IMR-90 (cell line): ENCODE measurements at regions not wholly inside any gene's neighbourhood (a gene's known extent, or its start where the extent isn't known, plus 50 kb on each side); places are given as distances from the start of the nearest gene placed in this dataset.

Source experiments
- ATAC-seq: fragments of 200-7000 bp; cut with Tn5 transposase; 2 replicates; pipeline ENCODE4 v1.9.1; 2020; ENCODE audit warnings: low read depth, mild to moderate bottlenecking, moderate library complexity
- BruUV-seq: library from RNA; stranded (reverse); fragments of 400-500 nt; replicated peaks from 2 replicates; lab custom pipeline; 2021; lab: Mats Ljungman, UMichigan
- CTCF ChIA-PET: fragments of 300-600 bp; formaldehyde crosslinking; extraction: SDS; loops from one replicate; lab custom pipeline; 2021; ENCODE audit warnings: antibody characterized with exemption; lab: Yijun Ruan, JAX
- POLR2A ChIA-PET: fragments of 300-600 bp; sonication (Branson Sonifier 250); formaldehyde crosslinking; loops from one replicate; lab custom pipeline; 2022; ENCODE audit warnings: antibody characterized with exemption; ENCODE audit not compliant: unreplicated experiment; lab: Charles Lee
- DNase-seq: peaks from one replicate; pipeline ENCODE4 v3.0.0; 2013
- H2AFZ ChIP-seq: replicated peaks from 2 replicates; pipeline ENCODE3; 2013; ENCODE audit warnings: low read length, mild to moderate bottlenecking; ENCODE audit not compliant: poor library complexity
- H2AK5ac ChIP-seq: 2 replicates; pipeline ENCODE4 v1.6.1; 2013; ENCODE audit warnings: low read depth, low read length, inconsistent platforms
- H2AK9ac ChIP-seq: replicated peaks from 2 replicates; pipeline ENCODE3; 2013; ENCODE audit warnings: mild to moderate bottlenecking, low read depth, low read length, moderate library complexity; ENCODE audit not compliant: poor library complexity
- H2BK120ac ChIP-seq: 2 replicates; pipeline ENCODE4 v1.6.1; 2013; ENCODE audit warnings: low read depth, low read length, inconsistent platforms
- H2BK15ac ChIP-seq: 3 replicates; pipeline ENCODE4 v1.6.1; 2013; ENCODE audit warnings: low read depth, low read length, inconsistent platforms
- H2BK20ac ChIP-seq: 2 replicates; pipeline ENCODE4 v1.6.1; 2013; ENCODE audit warnings: low read depth, mild to moderate bottlenecking, inconsistent platforms, low read length, moderate library complexity
- H2BK5ac ChIP-seq: 2 replicates; pipeline ENCODE4 v1.6.1; 2013; ENCODE audit warnings: mild to moderate bottlenecking, low read depth, low read length, inconsistent platforms; ENCODE audit not compliant: poor library complexity, severe bottlenecking
- H3K14ac ChIP-seq: replicated peaks from 2 replicates; pipeline ENCODE4 v1.6.1; 2013; ENCODE audit warnings: low read depth, low read length, inconsistent platforms
- H3K18ac ChIP-seq: 2 replicates; pipeline ENCODE4 v1.6.1; 2013; ENCODE audit warnings: low read depth, low read length, control low read depth
- H3K23ac ChIP-seq: 2 replicates; pipeline ENCODE4 v1.6.1; 2013; ENCODE audit warnings: low read depth, low read length, inconsistent platforms
- H3K27ac ChIP-seq: 2 replicates; pipeline ENCODE4 v1.5.1; 2013; ENCODE audit warnings: mild to moderate bottlenecking, control low read depth, low read length; ENCODE audit not compliant: insufficient read depth
- H3K27me3 ChIP-seq: 2 replicates; pipeline ENCODE4 v1.6.1; 2013; ENCODE audit warnings: low read length; ENCODE audit not compliant: control insufficient read depth, insufficient read depth
- H3K36me3 ChIP-seq: 2 replicates; pipeline ENCODE4 v1.6.1; 2013; ENCODE audit warnings: low read length, mixed read lengths; ENCODE audit not compliant: control insufficient read depth, insufficient read depth
- H3K4ac ChIP-seq: 2 replicates; pipeline ENCODE4 v1.6.1; 2013; ENCODE audit warnings: low read depth, low read length, inconsistent platforms
- H3K4me1 ChIP-seq: 2 replicates; pipeline ENCODE4 v1.6.1; 2013; ENCODE audit warnings: low read length, mixed read lengths; ENCODE audit not compliant: control insufficient read depth, insufficient read depth
- H3K4me2 ChIP-seq: 2 replicates; pipeline ENCODE4 v1.6.1; 2013; ENCODE audit warnings: low read depth, mild to moderate bottlenecking, control low read depth, low read length, moderate library complexity
- H3K4me3 ChIP-seq: 2 replicates; pipeline ENCODE4 v1.5.1; 2013; ENCODE audit warnings: low read depth, mild to moderate bottlenecking, control low read depth, low read length, moderate library complexity; ENCODE audit not compliant: insufficient read depth
- H3K56ac ChIP-seq: 2 replicates; pipeline ENCODE4 v1.6.1; 2013; ENCODE audit warnings: low read length, inconsistent platforms; ENCODE audit not compliant: insufficient read depth; ENCODE audit errors: extremely low read depth
- H3K79me1 ChIP-seq, 2 experiments: 2 replicates each; pipeline ENCODE4 v1.6.1; 2013; ENCODE audit warnings: low read length in 2 of 2, inconsistent platforms in 1 of 2, low read depth in 1 of 2
- H3K9ac ChIP-seq: 2 replicates; pipeline ENCODE4 v1.6.1; 2013; ENCODE audit warnings: low read depth, low read length, control low read depth
- H3K9me1 ChIP-seq: 2 replicates; pipeline ENCODE4 v1.6.1; 2013; ENCODE audit warnings: low read length, inconsistent platforms; ENCODE audit not compliant: insufficient read depth
- H3K9me3 ChIP-seq: 2 replicates; pipeline ENCODE4 v1.6.1; 2013; ENCODE audit warnings: low read length; ENCODE audit not compliant: control insufficient read depth, insufficient read depth
- H4K20me1 ChIP-seq: 2 replicates; pipeline ENCODE4 v1.6.1; 2013; ENCODE audit warnings: low read length, inconsistent platforms; ENCODE audit not compliant: insufficient read depth
- H4K5ac ChIP-seq: 2 replicates; pipeline ENCODE4 v1.6.1; 2013; ENCODE audit warnings: mild to moderate bottlenecking, low read depth, low read length, control low read depth
- H4K8ac ChIP-seq, 2 experiments: 2 replicates each; pipeline ENCODE4 v1.6.1; 2013; ENCODE audit warnings: low read depth in 2 of 2, low read length in 2 of 2, control low read depth in 1 of 2, inconsistent platforms in 1 of 2
- H4K91ac ChIP-seq: 2 replicates; pipeline ENCODE4 v1.6.1; 2013; ENCODE audit warnings: low read depth, low read length, inconsistent platforms; ENCODE audit not compliant: insufficient read depth
- CEBPB ChIP-seq: IDR thresholded peaks from 2 replicates; pipeline ENCODE4 v1.6.1; 2012; ENCODE audit warnings: low read depth, low read length, improper control_type of control experiment
- FOS ChIP-seq: fragments of 150-350 bp; IDR thresholded peaks from 2 replicates; pipeline ENCODE4 v1.6.1; 2016; ENCODE audit warnings: low read depth, low read length
- WGBS, 2 experiments: methylation state at CpG; one replicate each; pipeline versions ENCODE4 v1.1.5 to v1.1.7; 2013; ENCODE audit warnings: missing lambda C conversion rate in 2 of 2; ENCODE audit not compliant: insufficient read length in 1 of 2; ENCODE audit errors: extremely low coverage in 2 of 2; 5-methylcytosine and 5-hydroxymethylcytosine counted together
- dilution Hi-C: fragments of 300-500 bp; cut with HindIII; formaldehyde crosslinking; loops from one replicate; pipeline ENCODE4 v1.14.3; 2018; ENCODE audit warnings: low sequenced_read_pairs; ENCODE audit not compliant: unreplicated experiment
- in situ Hi-C: fragments of 300-500 bp; cut with MboI; formaldehyde crosslinking; loops from 3 replicates; pipeline ENCODE4 v1.14.3; 2019; ENCODE audit warnings: low sequenced_read_pairs, inconsistent platforms, mixed read lengths
- intact Hi-C: fragments of 100-400 bp; cut with micrococcal nuclease; formaldehyde crosslinking; loops from 2 replicates; pipeline ENCODE4 v1.10.0; 2022

DNA sequence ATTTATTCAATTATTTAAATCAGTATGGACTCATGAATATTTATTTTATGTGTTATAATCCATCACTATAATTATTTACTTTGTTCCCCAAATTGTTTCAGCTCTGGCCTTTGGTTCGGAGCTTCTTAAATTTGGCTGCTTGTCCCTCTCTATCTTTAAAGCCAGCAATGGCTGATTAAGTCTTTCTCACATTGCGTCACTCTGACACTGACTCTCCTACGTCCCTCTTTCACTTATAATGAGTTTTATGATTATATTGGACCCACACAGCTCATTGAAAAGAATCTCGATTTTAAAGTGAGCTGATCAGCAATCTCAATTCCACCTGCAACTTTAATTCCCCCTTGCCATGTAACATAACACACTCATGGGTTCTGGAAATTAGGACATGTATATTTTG, 185.2 kb upstream of the SLC39A10 start:
- intact Hi-C loops = loop anchor here (10.0 kb wide), 1 partner anchor 147 kb away; no protein-coding TSS in a partner anchor
- ChIA-PET CTCF (interaction anchor here (1.7 kb wide), 1 partner anchor 152 kb away, joined by 4 read pairs; no protein-coding TSS in a partner anchor), POLR2A (no interaction called here)
- Histone ChIP-seq H4K20me1 (no peaks in the 10 kb centered on the region), H3K4me1 (no peaks in the 10 kb centered on the region), H2BK20ac (no peak overlapping the region), H3K18ac (no peak overlapping the region), H3K9me3 (no peaks in the 10 kb centered on the region), H3K4me2 (no peak overlapping the region), H3K79me1 (no peaks in the 10 kb centered on the region), H2AFZ (no peak overlapping the region), H2BK5ac (no peak overlapping the region), H2AK5ac (no peak overlapping the region), H3K27me3 (no peaks in the 10 kb centered on the region), H3K9me1 (no peaks in the 10 kb centered on the region), H4K8ac (no peak overlapping the region), H4K91ac (no peak overlapping the region), H3K4me3 (no peak overlapping the region), H2BK120ac (no peak overlapping the region), H3K27ac (no peak overlapping the region), H3K36me3 (no peaks in the 10 kb centered on the region), H3K4ac (no peak overlapping the region), H3K23ac (no peak overlapping the region), H2BK15ac (no peak overlapping the region), H4K5ac (no peak overlapping the region), H3K14ac (no peak overlapping the region), H3K9ac (no peak overlapping the region), H3K56ac (no peak overlapping the region), H2AK9ac (no peak overlapping the region)
- BruUV-seq = no TSS peak
- ATAC-seq (no peak), DNase-seq (no peak)
- dilution Hi-C loops = no loop called here
- in situ Hi-C loops = no loop called here
- TF ChIP-seq FOS = no peak
- 0 out of 2 replicates have a peak, but pooled peaks have one; percentile 16 for TF ChIP-seq CEBPB
- WGBS, 2 experiments = 80% methylated on average over 1 of the region's 4 CpGs; no CpG with 5 or more reads in 1 of the 2 experiments
